ENCODE measurements at regions not wholly inside any gene's neighbourhood (a gene's known extent, or its start where the extent isn't known, plus 50 kb on each side); places are given as distances from the start of the nearest gene placed in this dataset.

DNA sequence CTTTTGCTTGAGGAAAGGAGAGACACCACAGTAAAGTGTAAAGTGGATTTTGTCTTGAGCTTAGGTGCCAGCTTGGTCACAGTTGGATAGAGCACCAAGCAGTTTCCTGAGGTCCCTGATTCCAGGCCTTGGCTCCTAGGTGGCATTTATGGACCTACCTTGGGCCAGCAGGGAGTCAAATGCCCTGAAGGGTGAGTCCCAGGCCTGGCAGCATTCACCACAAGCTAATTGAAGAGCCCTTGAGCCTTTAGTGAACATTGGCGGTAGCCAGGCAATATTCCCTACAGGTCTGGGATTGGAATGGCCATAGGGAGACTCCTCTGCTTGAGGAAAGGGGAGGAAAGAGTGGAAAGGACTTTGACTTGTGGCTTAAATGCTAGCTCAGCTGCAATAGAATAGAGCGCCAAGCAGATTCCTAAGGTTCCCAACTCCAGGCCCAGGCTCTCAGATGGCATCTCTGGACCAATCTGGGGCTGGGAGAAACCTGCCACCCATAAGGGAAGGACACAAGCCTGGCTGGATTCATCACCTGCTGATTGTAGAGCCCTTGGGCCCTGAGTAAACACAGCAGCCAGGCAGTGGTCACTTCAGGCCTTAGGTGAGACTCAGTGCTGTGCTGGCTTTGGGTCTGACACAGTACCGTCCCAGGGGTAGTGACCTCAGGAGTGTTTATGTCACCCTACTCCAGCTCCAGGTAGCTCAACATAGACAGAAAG, 137.5 kb upstream of the OTOS start:
- peaks cover 46 to 71% of the 10 kb centered on the region in 2 donors for H3K27me3 Mint-ChIP-seq
- CTCF ChIA-PET, result no interaction called here
- DNase-seq, result no peak

DNA sequence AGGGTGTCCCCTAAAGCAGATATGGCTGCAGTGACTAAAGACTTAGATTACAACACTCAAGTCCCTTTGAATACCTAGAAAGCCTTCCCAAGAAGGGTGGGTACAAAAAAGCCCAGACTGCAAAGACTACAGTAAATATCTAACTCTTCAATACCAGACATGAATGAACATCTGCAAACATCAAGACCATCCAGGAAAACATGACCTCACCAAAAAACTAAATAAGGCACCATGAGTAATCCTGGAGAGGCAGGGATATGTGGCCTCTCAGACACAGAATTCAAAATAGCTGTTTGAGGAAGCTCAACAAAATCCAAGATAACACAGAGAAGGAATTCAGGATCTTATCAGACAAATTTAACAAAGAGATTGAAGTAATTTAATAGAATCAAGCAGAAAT, 138.2 kb upstream of the OTOS start:
- Mint-ChIP-seq H3K9me3 (peaks cover 0 to 13% (median 5%) of the 10 kb centered on the region in 3 donors), H3K27ac (no peak overlapping the region), H3K27me3 (peaks cover 42 to 64% of the 10 kb centered on the region in 2 donors), H3K4me1 (no peaks in the 10 kb centered on the region), H3K36me3 (no peaks in the 10 kb centered on the region), H3K4me3 (no peak overlapping the region)
- ChIA-PET CTCF (no interaction called here), POLR2A (no interaction called here)
- Histone ChIP-seq H3K4me3 (ENCODE audit: control insufficient read depth in 1 of 2, extremely low read depth in 1 of 2, low read length in 1 of 2) (no peak overlapping the region), H3K27ac (ENCODE audit: low read length) (no peak overlapping the region), H3K27me3 (replicated peaks in 1 of 2; ENCODE audit: control insufficient read depth in 2 of 2, extremely low read depth in 1 of 2, insufficient read depth in 2 of 2, low read length in 1 of 2) (peaks cover 0 to 24% of the 10 kb centered on the region in 2 experiments), H3K9me3 (no peaks in the 10 kb centered on the region), H3K36me3 (ENCODE audit: control insufficient read depth in 2 of 2, extremely low read depth in 1 of 2, insufficient read depth in 1 of 2, low read length in 1 of 2) (no peaks in the 10 kb centered on the region), H3K4me1 (ENCODE audit: control insufficient read depth in 1 of 2, extremely low read depth in 1 of 2, insufficient read depth in 2 of 2, low read length in 2 of 2) (no peaks in the 10 kb centered on the region)
- ATAC-seq (replicated peaks in 1 of 4) (no peak), DNase-seq (no peak)

More for the DNA sequence above, 137.5 kb upstream of the OTOS start:
- Mint-ChIP-seq H3K36me3 (peaks cover 1% of the 10 kb centered on the region), H3K27ac (no peak overlapping the region), H3K4me1 (no peaks in the 10 kb centered on the region), H3K9me3 (peaks cover under 1 to 15% (median 6%) of the 10 kb centered on the region in 3 donors), H3K4me3 (no peak overlapping the region)
- H3K36me3 ChIP-seq (ENCODE audit: control insufficient read depth in 2 of 2, extremely low read depth in 1 of 2, insufficient read depth in 1 of 2, low read length in 1 of 2), result no peaks in the 10 kb centered on the region
- H3K4me1 ChIP-seq (ENCODE audit: control insufficient read depth in 1 of 2, extremely low read depth in 1 of 2, insufficient read depth in 2 of 2, low read length in 2 of 2), result no peaks in the 10 kb centered on the region
- POLR2A ChIA-PET, result no interaction called here
- 84% methylated on average over 2 of the region's 3 CpGs for WGBS (ENCODE audit: insufficient coverage)
- H3K9me3 ChIP-seq, result no peaks in the 10 kb centered on the region
- H3K27me3 ChIP-seq (replicated peaks in 1 of 2; ENCODE audit: control insufficient read depth in 2 of 2, extremely low read depth in 1 of 2, insufficient read depth in 2 of 2, low read length in 1 of 2), result peaks cover 0 to 26% of the 10 kb centered on the region in 2 experiments
- no peak for ATAC-seq (replicated peaks in 1 of 4)
- no peak overlapping the region for H3K27ac ChIP-seq (ENCODE audit: low read length)
- H3K4me3 ChIP-seq (ENCODE audit: control insufficient read depth in 1 of 2, extremely low read depth in 1 of 2, low read length in 1 of 2), result no peak overlapping the region

DNA sequence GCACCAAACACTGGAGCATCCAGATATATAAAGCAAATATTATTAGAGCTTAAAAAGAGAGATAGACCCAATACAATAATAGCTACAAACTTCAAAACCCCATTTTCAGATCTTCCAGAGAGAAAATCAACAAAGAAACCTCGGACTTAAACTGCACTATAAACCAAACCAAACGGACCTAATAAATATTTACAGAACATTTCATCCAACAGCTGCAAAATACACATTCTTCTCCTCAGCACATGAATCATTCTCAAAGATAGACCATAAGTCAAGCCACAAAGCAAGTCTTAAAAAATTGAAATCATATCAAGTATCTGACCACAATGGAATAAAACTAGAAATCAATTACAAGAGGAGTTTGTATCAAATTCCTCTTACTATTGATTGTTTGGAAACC, 140.2 kb upstream of the OTOS start:
- DNase-seq (no peak), ATAC-seq (replicated peaks in 1 of 4) (no peak)
- 66% methylated on average over 2 of the region's 2 CpGs for WGBS (ENCODE audit: insufficient coverage)
- Mint-ChIP-seq H3K27ac (no peak overlapping the region), H3K27me3 (peaks cover 36 to 50% of the 10 kb centered on the region in 2 donors), H3K36me3 (no peaks in the 10 kb centered on the region), H3K9me3 (peaks cover 0 to 13% (median 5%) of the 10 kb centered on the region in 3 donors), H3K4me3 (no peak overlapping the region), H3K4me1 (no peaks in the 10 kb centered on the region)
- no peak overlapping the region for H3K27ac ChIP-seq (ENCODE audit: low read length)
- no peak overlapping the region for H3K4me3 ChIP-seq (ENCODE audit: control insufficient read depth in 1 of 2, extremely low read depth in 1 of 2, low read length in 1 of 2)
- H3K27me3 ChIP-seq (replicated peaks in 1 of 2; ENCODE audit: control insufficient read depth in 2 of 2, extremely low read depth in 1 of 2, insufficient read depth in 2 of 2, low read length in 1 of 2), result peaks cover 0 to 23% of the 10 kb centered on the region in 2 experiments
- ChIA-PET POLR2A (no interaction called here), CTCF (no interaction called here)
- no peaks in the 10 kb centered on the region for H3K4me1 ChIP-seq (ENCODE audit: control insufficient read depth in 1 of 2, extremely low read depth in 1 of 2, insufficient read depth in 2 of 2, low read length in 2 of 2)
- H3K9me3 ChIP-seq, result no peaks in the 10 kb centered on the region
- no peaks in the 10 kb centered on the region for H3K36me3 ChIP-seq (ENCODE audit: control insufficient read depth in 2 of 2, extremely low read depth in 1 of 2, insufficient read depth in 1 of 2, low read length in 1 of 2)

DNA sequence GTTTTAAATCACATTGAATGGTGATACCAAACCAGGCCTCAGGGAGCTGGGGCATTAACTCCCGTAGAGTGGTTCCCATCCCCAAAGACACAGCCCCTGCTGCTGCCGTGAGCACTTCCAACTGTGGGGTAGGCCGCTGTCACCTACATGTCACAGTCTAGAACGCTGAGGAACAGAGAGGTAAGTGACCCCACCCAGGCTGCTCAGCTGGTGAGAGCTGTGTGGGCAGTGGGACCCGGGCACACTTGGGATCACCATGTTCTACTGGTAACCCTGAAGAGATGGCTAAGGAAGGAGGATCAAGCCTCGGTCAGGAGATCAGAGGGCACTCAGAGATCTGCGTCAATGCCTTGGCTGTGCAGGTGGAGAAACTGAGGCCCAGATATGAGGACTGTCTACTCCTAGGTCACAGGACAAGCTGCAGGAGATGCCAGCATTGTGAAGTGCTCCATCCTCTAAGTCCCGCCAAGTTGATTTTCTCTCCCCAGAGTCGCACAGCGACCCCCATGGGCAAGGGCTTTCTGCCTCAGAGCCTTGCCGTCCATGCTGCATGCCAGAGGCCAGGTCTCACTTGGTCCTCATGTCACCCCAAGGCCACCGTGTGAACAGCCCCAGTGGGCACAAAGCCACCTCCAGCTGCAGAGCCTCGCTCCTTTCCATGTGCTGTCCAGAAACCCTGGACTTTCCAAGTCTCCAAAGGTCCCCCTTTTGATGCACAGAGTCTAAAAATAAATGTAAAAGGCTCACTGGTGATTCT, 144.2 kb upstream of the OTOS start:
- no peak overlapping the region for H3K27ac Mint-ChIP-seq
- H3K36me3 Mint-ChIP-seq, result no peaks in the 10 kb centered on the region
- H3K27me3 ChIP-seq (replicated peaks in 1 of 2; ENCODE audit: control insufficient read depth in 2 of 2, extremely low read depth in 1 of 2, insufficient read depth in 2 of 2, low read length in 1 of 2), result peaks cover 0 to 17% of the 10 kb centered on the region in 2 experiments
- H3K4me1 ChIP-seq (ENCODE audit: control insufficient read depth in 1 of 2, extremely low read depth in 1 of 2, insufficient read depth in 2 of 2, low read length in 2 of 2), result no peaks in the 10 kb centered on the region
- DNase-seq, result no peak
- WGBS (ENCODE audit: insufficient coverage), result 86% methylated on average over 11 of the region's 13 CpGs
- ATAC-seq (replicated peaks in 1 of 4), result no peak
- POLR2A ChIA-PET, result no interaction called here
- H3K9me3 ChIP-seq, result no peaks in the 10 kb centered on the region
- H3K4me3 Mint-ChIP-seq, result no peak overlapping the region
- peaks cover 0 to 13% (median 5%) of the 10 kb centered on the region in 3 donors for H3K9me3 Mint-ChIP-seq
- no peak overlapping the region for H3K27ac ChIP-seq (ENCODE audit: low read length)
- no peaks in the 10 kb centered on the region for H3K4me1 Mint-ChIP-seq
- no peaks in the 10 kb centered on the region for H3K36me3 ChIP-seq (ENCODE audit: control insufficient read depth in 2 of 2, extremely low read depth in 1 of 2, insufficient read depth in 1 of 2, low read length in 1 of 2)
- no peak overlapping the region for H3K4me3 ChIP-seq (ENCODE audit: control insufficient read depth in 1 of 2, extremely low read depth in 1 of 2, low read length in 1 of 2)
- CTCF ChIA-PET, result no interaction called here
- peaks cover 14 to 21% of the 10 kb centered on the region in 2 donors for H3K27me3 Mint-ChIP-seq

DNA sequence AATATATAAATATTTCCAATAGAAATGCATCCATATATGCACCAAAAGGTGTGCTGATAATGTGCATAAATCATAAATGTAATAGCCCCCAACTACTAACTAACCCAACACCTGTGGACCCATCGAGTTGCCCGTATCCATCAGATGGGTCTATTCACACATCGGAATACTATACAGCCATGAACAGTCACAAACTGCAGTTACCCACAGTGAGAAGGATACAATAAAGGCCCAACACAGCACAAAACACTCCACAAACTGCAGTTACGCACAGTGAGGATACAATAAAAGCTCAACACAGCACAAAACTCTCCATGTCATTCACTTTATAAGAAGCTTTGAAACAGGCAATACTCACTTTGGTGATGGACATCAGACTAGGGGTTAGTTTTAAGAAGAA, 145.3 kb upstream of the OTOS start:
- Histone ChIP-seq H3K36me3 (ENCODE audit: control insufficient read depth in 2 of 2, extremely low read depth in 1 of 2, insufficient read depth in 1 of 2, low read length in 1 of 2) (no peaks in the 10 kb centered on the region), H3K4me1 (ENCODE audit: control insufficient read depth in 1 of 2, extremely low read depth in 1 of 2, insufficient read depth in 2 of 2, low read length in 2 of 2) (no peaks in the 10 kb centered on the region), H3K9me3 (no peaks in the 10 kb centered on the region), H3K4me3 (ENCODE audit: control insufficient read depth in 1 of 2, extremely low read depth in 1 of 2, low read length in 1 of 2) (no peak overlapping the region), H3K27ac (ENCODE audit: low read length) (no peak overlapping the region), H3K27me3 (replicated peaks in 1 of 2; ENCODE audit: control insufficient read depth in 2 of 2, extremely low read depth in 1 of 2, insufficient read depth in 2 of 2, low read length in 1 of 2) (peaks cover 0 to 20% of the 10 kb centered on the region in 2 experiments)
- ChIA-PET CTCF (no interaction called here), POLR2A (no interaction called here)
- WGBS (ENCODE audit: insufficient coverage), result no CpG with 5 or more reads among the region's 4 CpGs
- peaks cover 0 to 10% (median 5%) of the 10 kb centered on the region in 3 donors for H3K9me3 Mint-ChIP-seq
- no peaks in the 10 kb centered on the region for H3K36me3 Mint-ChIP-seq
- no peak for ATAC-seq (replicated peaks in 1 of 4)
- H3K27me3 Mint-ChIP-seq, result peaks cover 11 to 12% of the 10 kb centered on the region in 2 donors
- H3K4me3 Mint-ChIP-seq, result no peak overlapping the region
- no peaks in the 10 kb centered on the region for H3K4me1 Mint-ChIP-seq
- H3K27ac Mint-ChIP-seq, result no peak overlapping the region
- DNase-seq, result no peak

DNA sequence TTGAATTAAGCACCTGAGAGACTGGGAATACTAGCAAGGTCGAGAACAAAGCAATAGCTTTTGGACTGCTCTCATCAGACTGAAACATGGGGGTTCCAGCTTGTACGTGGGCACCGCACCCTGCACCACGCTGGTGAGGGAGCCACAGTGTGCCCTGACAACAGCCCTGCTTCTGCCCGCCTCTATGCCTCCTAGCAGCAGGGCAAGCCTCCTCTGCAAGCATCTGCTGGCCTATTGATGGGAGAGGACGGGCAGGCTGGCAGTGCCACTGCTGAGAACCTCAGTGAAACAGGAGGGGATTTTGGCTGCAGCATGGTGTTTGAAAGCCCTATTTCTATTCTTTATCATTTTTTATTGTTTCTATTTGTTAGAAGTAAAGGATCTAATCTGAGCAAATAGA, 146.1 kb upstream of the OTOS start:
- ChIA-PET CTCF (no interaction called here), POLR2A (no interaction called here)
- Mint-ChIP-seq H3K4me1 (no peaks in the 10 kb centered on the region), H3K27me3 (peaks cover 6 to 9% of the 10 kb centered on the region in 2 donors), H3K36me3 (no peaks in the 10 kb centered on the region), H3K4me3 (no peak overlapping the region), H3K27ac (no peak overlapping the region), H3K9me3 (peaks cover 0 to 5% (median 5%) of the 10 kb centered on the region in 3 donors)
- DNase-seq, result no peak
- 77% methylated on average over 5 of the region's 6 CpGs for WGBS (ENCODE audit: insufficient coverage)
- Histone ChIP-seq H3K27ac (ENCODE audit: low read length) (no peak overlapping the region), H3K27me3 (replicated peaks in 1 of 2; ENCODE audit: control insufficient read depth in 2 of 2, extremely low read depth in 1 of 2, insufficient read depth in 2 of 2, low read length in 1 of 2) (peaks cover 0 to 20% of the 10 kb centered on the region in 2 experiments), H3K9me3 (no peaks in the 10 kb centered on the region), H3K4me3 (ENCODE audit: control insufficient read depth in 1 of 2, extremely low read depth in 1 of 2, low read length in 1 of 2) (no peak overlapping the region), H3K36me3 (ENCODE audit: control insufficient read depth in 2 of 2, extremely low read depth in 1 of 2, insufficient read depth in 1 of 2, low read length in 1 of 2) (no peaks in the 10 kb centered on the region), H3K4me1 (ENCODE audit: control insufficient read depth in 1 of 2, extremely low read depth in 1 of 2, insufficient read depth in 2 of 2, low read length in 2 of 2) (no peaks in the 10 kb centered on the region)
- no peak for ATAC-seq (replicated peaks in 1 of 4)
